Peyer's patch (tissue), 4 donors: ENCODE measurements at regions not wholly inside any gene's neighbourhood (a gene's known extent, or its start where the extent isn't known, plus 50 kb on each side); places are given as distances from the start of the nearest gene placed in this dataset.
"Not testable (repeated sequence)": the region's sequence is repeated elsewhere in the genome, so short reads cannot be mapped to it uniquely, and the experiment has no call there.

Experiments used
- POLR2A ChIP-seq, 2 donors: fragments of 450-650 bp; IDR thresholded peaks; one replicate each; pipeline ENCODE4 v1.5.1; 2017; ENCODE audit warnings: antibody characterized with exemption in 2 of 2, mild to moderate bottlenecking in 2 of 2, moderate library complexity in 2 of 2
- TF ChIP-seq, protein P1 (sequence below), 6 experiments: fragments of 450-650 bp in 4 of 6; fragments of 200-600 bp in 2 of 6; sonication (generic) in 1 of 6; IDR thresholded peaks; one replicate each; pipeline ENCODE4 v1.5.1; 2017 to 2019; ENCODE audit warnings: antibody characterized with exemption in 6 of 6, mild to moderate bottlenecking in 3 of 6, moderate library complexity in 1 of 6

DNA sequence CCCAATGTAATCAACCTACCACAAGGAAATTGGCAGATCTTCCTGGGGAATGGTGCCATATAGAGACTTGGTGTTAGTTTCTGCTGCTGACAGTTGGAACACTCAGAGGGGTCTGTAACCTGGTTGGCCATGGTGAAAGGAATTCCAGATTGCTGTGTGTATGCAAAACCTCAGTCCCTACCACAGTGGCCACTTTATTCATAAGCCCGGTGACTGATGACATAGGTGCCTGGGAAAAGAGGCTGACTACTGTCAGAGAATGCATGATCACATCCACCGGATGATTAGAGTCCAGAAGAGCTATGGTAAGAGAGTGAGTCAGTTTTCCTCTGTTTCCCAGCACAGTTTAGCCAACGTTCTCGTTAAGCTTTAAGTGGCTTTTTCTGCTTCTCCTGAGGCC, 156.8 kb upstream of the NPAP1 start:
- TF ChIP-seq, protein P1, sequence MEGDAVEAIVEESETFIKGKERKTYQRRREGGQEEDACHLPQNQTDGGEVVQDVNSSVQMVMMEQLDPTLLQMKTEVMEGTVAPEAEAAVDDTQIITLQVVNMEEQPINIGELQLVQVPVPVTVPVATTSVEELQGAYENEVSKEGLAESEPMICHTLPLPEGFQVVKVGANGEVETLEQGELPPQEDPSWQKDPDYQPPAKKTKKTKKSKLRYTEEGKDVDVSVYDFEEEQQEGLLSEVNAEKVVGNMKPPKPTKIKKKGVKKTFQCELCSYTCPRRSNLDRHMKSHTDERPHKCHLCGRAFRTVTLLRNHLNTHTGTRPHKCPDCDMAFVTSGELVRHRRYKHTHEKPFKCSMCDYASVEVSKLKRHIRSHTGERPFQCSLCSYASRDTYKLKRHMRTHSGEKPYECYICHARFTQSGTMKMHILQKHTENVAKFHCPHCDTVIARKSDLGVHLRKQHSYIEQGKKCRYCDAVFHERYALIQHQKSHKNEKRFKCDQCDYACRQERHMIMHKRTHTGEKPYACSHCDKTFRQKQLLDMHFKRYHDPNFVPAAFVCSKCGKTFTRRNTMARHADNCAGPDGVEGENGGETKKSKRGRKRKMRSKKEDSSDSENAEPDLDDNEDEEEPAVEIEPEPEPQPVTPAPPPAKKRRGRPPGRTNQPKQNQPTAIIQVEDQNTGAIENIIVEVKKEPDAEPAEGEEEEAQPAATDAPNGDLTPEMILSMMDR (IDR thresholded peaks at IDR 0.05), result not testable (repeated sequence)
- not testable (repeated sequence) for TF ChIP-seq POLR2A (IDR thresholded peaks at IDR 0.05)
